GOT3 (cell line): ENCODE measurements at regions not wholly inside any gene's neighbourhood (a gene's known extent, or its start where the extent isn't known, plus 50 kb on each side); places are given as distances from the start of the nearest gene placed in this dataset.
A peak's percentile ranks its signal among the peaks of the same experiment; 100 is the strongest.

ENCODE experiments used
- DNase-seq: peaks from one replicate; lab custom pipeline; 2025; ENCODE audit warnings: mixed read lengths; lab: John Stamatoyannopoulos, UW

GRCh38 chr1:110765640-110766335 lies 91.0 kb upstream of the KCNA3 start:
- peak; percentile 2 for DNase-seq

DNA sequence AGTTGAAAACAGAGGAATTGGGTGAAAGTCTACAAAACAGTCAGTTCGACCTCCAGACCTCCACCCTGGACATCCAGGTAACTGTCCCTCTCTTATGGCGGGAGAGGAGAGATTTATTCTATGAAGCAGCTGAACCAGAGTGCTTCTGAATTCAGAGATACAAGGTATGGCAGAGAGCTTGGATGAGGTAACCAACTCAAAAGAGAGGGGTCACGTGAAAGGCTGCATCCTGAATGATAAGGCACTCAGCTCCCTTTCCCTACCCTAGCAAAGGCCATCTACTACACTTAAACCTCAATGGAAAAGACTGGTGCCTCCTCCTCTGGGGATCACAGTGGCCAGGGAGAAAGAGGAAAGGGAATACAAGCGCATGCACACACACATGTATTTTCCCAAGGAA lies 88.4 kb upstream of the KCNA3 start:
- DNase-seq: no peak

GRCh38 chr1:110760321-110760720 lies 85.6 kb upstream of the KCNA3 start:
- no peak for DNase-seq

- DNase-seq: no peak
Observed at GRCh38 chr1:110756506-110756905, 81.8 kb upstream of the KCNA3 start.

DNA sequence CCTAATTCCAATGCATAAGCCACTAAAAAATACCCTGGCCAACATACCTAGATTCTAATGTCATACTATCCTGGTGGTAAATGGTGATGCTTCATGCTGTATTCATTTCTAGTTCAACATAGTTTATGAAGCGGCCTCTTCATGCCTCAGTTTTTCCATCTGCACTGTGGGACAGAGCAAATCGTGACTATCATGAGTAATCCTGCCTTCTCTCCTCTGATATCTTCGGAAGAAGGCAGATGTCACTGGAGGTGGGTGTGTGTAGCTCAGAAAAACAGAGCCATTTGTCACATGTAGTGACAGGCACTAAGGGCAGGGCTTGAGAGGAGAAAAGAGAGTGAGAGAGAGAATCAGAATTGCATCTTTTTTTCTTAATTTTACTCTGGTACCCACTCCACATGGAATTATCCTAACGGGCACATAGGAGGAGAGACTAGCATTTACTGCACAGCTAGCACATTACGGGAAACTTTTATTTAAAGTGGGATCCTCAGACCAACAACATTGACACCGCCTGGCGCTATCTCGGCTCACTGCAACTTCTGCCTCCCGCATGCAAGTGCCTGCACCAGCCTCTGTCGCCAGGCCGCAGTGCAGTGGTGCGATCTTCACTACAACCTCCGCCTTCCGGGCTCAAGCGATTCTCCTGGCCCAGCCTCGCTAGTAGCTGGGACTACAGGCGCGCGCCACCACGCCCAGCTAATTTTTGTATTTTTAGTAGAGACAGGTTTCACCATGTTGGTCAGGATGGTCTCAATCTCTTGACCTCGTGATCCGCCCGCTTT lies 78.4 kb upstream of the KCNA3 start:
- DNase-seq: no peak

DNA sequence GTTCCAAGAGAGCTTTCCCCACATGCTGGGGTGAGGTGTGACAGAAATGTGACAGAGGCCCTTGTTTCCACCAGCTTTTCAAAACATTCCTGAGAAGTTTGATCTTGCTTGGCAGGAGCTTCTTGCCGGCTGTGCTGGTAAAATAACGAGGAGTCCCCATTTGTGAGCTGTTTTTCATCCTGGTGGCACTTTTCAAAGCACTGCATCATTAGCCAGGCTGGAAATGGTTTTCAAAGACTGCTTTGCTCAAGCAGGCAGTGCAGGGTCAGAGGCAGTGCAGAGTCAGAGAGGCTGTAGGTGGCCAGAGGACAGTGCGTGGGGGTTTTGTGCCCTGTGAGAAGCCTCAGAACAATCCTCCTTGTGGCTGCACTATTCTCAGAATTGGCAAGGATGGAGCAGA lies 75.8 kb upstream of the KCNA3 start:
- DNase-seq: no peak

- no peak for DNase-seq
Observed at GRCh38 chr1:110749960-110750359, 75.2 kb upstream of the KCNA3 start.

- no peak for DNase-seq
Observed at GRCh38 chr1:110746644-110747259, 72.0 kb upstream of the KCNA3 start.

- no peak for DNase-seq
Observed at GRCh38 chr1:110743397-110743796, 68.7 kb upstream of the KCNA3 start.

DNA sequence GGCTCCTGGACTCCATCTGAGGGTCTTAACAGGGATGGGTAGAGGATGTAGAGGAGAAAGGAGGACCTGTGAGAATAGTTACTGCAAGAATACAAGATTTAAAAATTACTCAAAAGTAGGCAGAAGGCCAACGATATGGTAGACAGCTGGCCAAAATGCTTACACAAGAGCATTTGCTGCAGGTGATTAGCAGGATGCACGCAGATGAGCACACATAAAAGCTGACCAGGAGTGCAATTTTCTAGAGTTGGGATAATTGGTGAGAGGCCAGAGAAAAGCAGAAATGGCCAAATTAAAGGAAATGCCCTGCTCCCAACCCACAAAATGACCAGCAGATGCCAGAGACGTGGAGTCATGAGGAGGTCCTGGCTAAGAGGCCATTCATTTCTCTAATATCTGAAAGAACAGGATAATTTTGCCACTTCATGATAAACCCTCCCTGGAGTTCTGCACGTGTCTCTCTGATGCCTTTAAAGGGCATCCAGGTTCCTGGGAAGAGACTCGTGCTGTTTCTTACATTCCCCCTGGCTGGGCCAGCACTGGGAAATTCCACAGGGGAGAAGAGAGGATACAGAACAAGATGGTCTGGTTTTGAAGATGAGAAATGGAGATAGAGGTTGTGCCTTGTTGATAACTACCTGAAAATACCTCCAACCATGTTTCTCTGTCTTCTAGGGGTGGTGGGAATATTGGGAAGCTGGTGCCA lies 62.3 kb upstream of the KCNA3 start:
- no peak for DNase-seq

DNA sequence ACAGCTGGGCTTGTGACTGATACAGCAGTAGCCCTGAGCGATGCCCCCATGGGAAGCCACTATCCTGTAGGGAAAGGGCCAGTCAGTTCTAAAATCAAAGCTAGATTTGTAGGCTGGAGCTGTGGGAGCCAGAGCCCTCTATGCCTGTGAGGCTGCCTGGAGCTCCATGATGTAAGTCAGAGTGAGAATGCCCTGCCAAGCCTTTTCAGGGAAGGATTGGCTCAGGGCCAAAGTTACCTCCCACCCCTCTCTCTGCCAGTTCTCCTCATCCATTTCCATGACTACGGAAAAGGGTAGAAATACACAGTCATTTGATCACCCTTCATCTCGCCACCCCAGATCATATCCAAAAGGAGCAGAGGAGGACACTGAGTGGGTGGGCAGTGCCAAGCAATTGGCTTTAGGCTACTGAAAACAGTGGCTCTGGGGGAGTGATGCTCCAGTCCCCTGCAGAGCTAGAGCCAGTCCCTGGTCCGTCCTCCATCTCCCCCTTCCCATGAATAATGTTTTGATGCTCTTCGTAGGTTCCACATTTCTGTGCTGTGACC lies 59.5 kb upstream of the KCNA3 start:
- DNase-seq: no peak

- DNase-seq: no peak
Observed at GRCh38 chr1:110731529-110731928, 56.8 kb upstream of the KCNA3 start.

- DNase-seq: no peak
Observed at GRCh38 chr1:110728388-110729001, 53.8 kb upstream of the KCNA3 start.

DNA sequence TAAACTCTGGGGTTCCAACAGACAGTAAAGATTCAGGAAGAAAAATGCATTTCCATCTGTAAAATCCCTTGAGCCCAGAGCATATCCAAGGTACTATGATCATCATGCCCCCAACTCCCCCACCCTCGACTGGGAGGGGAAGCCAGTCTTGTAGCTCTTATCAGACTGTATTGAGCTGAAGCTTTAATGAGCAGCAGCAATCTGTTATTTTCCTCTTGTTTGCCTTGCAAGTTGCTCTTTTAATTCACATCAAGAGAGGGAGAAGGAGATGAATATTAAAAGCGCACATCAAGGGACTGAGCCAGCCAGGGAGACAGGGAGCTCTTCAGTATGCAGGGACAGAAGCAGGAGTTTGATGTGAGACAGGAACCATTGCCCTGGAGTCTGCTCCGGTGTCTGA lies 52.5 kb upstream of the KCNA3 start:
- DNase-seq: no peak

GRCh38 chr1:110726755-110727154 lies 52.0 kb upstream of the KCNA3 start:
- no peak for DNase-seq
